ENCODE measurements at regions not wholly inside any gene's neighbourhood (a gene's known extent, or its start where the extent isn't known, plus 50 kb on each side); places are given as distances from the start of the nearest gene placed in this dataset.

- TF ChIP-seq EZH2 (IDR thresholded peaks at IDR 0.05; ENCODE audit: low read depth, low read length, severe bottlenecking) (no peak), SIN3A (conservative IDR thresholded peaks at IDR 0.05 in 1 of 2, IDR thresholded peaks at IDR 0.05 in 1 of 2; ENCODE audit: low read depth in 1 of 2, low read length in 2 of 2) (no peak), POLR2AphosphoS5 (IDR thresholded peaks at IDR 0.05; ENCODE audit: low read depth, low read length) (no peak), CTBP2 (IDR thresholded peaks at IDR 0.05; ENCODE audit: borderline replicate concordance, insufficient read depth, insufficient read length, low read length) (no peak), PHF8 (conservative IDR thresholded peaks at IDR 0.05; ENCODE audit: low read depth, low read length) (no peak)
- TF ChIP-seq, protein P1, sequence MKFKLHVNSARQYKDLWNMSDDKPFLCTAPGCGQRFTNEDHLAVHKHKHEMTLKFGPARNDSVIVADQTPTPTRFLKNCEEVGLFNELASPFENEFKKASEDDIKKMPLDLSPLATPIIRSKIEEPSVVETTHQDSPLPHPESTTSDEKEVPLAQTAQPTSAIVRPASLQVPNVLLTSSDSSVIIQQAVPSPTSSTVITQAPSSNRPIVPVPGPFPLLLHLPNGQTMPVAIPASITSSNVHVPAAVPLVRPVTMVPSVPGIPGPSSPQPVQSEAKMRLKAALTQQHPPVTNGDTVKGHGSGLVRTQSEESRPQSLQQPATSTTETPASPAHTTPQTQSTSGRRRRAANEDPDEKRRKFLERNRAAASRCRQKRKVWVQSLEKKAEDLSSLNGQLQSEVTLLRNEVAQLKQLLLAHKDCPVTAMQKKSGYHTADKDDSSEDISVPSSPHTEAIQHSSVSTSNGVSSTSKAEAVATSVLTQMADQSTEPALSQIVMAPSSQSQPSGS (IDR thresholded peaks at IDR 0.05; ENCODE audit: low read length), result no peak
These were observed 580.9 kb upstream of the TMEFF2 start (continued) for GRCh38 chr2:192775459-192776262.
